ENCODE measurements at regions not wholly inside any gene's neighbourhood (a gene's known extent, or its start where the extent isn't known, plus 50 kb on each side); places are given as distances from the start of the nearest gene placed in this dataset.

- Histone ChIP-seq H2BK12ac (ENCODE audit: low read depth, low read length) (no peak overlapping the region), H3K36me3 (ENCODE audit: control insufficient read depth in 2 of 4, insufficient read depth in 4 of 4, low read length in 3 of 4) (no peaks in the 10 kb centered on the region), H3K79me1 (ENCODE audit: low read depth, low read length) (no peaks in the 10 kb centered on the region), H2BK120ac (replicated peaks; ENCODE audit: low read depth, low read length) (no peak overlapping the region), H3K23ac (ENCODE audit: insufficient read length) (no peak overlapping the region), H3K27ac (ENCODE audit: low read depth, low read length) (no peak overlapping the region), H4K8ac (ENCODE audit: extremely low read depth, insufficient read depth, low read length) (no peak overlapping the region), H3K4me1 (replicated peaks in 1 of 4; ENCODE audit: control insufficient read depth in 3 of 4, insufficient read depth in 4 of 4, low read length in 3 of 4) (no peaks in the 10 kb centered on the region), H3K56ac (replicated peaks; ENCODE audit: insufficient read length, low read depth, low read length) (no peak overlapping the region), H3K27me3 (replicated peaks in 1 of 4; ENCODE audit: control insufficient read depth in 3 of 4, extremely low read depth in 1 of 4, insufficient read depth in 3 of 4, low read length in 3 of 4) (no peaks in the 10 kb centered on the region), H3K9me3 (ENCODE audit: insufficient read depth in 2 of 2, low read depth in 1 of 2, low read length in 1 of 2) (no peaks in the 10 kb centered on the region), H3K18ac (ENCODE audit: extremely low read depth, low read length) (no peak overlapping the region), H2BK5ac (ENCODE audit: low read depth, low read length) (no peak overlapping the region), H3K4me3 (ENCODE audit: extremely low read depth in 1 of 4, insufficient read depth in 2 of 4, low read depth in 3 of 4, low read length in 4 of 4) (no peak overlapping the region), H4K91ac (replicated peaks; ENCODE audit: insufficient read length, low read length) (no peak overlapping the region), H2BK15ac (ENCODE audit: low read length) (no peak overlapping the region), H3K79me2 (ENCODE audit: control insufficient read depth in 1 of 2, insufficient read depth in 2 of 2, low read length in 2 of 2) (no peaks in the 10 kb centered on the region), H3K9ac (replicated peaks in 1 of 4; ENCODE audit: extremely low read depth in 1 of 4, low read depth in 3 of 4, low read length in 3 of 4) (no peak overlapping the region), H4K5ac (ENCODE audit: insufficient read length, low read depth, low read length) (no peak overlapping the region), H2BK20ac (ENCODE audit: low read length) (no peak overlapping the region), H3K4me2 (ENCODE audit: insufficient read depth in 1 of 2, low read depth in 2 of 2, low read length in 2 of 2) (no peak overlapping the region), H3K14ac (ENCODE audit: insufficient read length) (no peak overlapping the region), H4K20me1 (replicated peaks in 1 of 2; ENCODE audit: control insufficient read depth in 1 of 2, insufficient read depth in 2 of 2, low read length in 2 of 2) (no peaks in the 10 kb centered on the region), H3K4ac (replicated peaks; ENCODE audit: insufficient read length, low read depth, low read length) (no peak overlapping the region), H2AK5ac (ENCODE audit: low read depth, low read length) (no peak overlapping the region), H3K23me2 (ENCODE audit: low read depth, low read length) (no peaks in the 10 kb centered on the region), H2AFZ (ENCODE audit: low read length) (no peak overlapping the region)
- FAIRE-seq (no peak), DNase-seq (ENCODE audit: low read depth in 1 of 2, low spot score in 2 of 2) (no peak)
- ChIA-PET POLR2A (ENCODE audit: partially characterized antibody) (no interaction called here), CTCF (ENCODE audit: partially characterized antibody) (no interaction called here)
- 89% methylated on average over 2 of the region's 2 CpGs; no CpG with 5 or more reads in 1 of the 2 experiments for WGBS, 2 experiments (ENCODE audit: extremely low coverage in 1 of 2, insufficient coverage in 1 of 2, insufficient read length in 1 of 2, insufficient replicate concordance in 2 of 2, low coverage in 1 of 2, low lambda C conversion rate in 2 of 2, missing lambda C conversion rate in 1 of 2)
- TF ChIP-seq ATF2 (IDR thresholded peaks at IDR 0.05; ENCODE audit: low read length) (no peak), KDM4A (IDR thresholded peaks at IDR 0.05; ENCODE audit: low read depth, low read length, severe bottlenecking) (no peak), JUND (IDR thresholded peaks at IDR 0.05; ENCODE audit: low read length) (no peak), CEBPB (IDR thresholded peaks at IDR 0.05; ENCODE audit: low read depth, low read length) (no peak), RFX5 (IDR thresholded peaks at IDR 0.05; ENCODE audit: borderline replicate concordance, low read depth, low read length) (no peak), KDM1A (IDR thresholded peaks at IDR 0.05; ENCODE audit: borderline replicate concordance, low read length) (no peak), BCL11A (IDR thresholded peaks at IDR 0.05; ENCODE audit: low read depth in 2 of 2, low read length in 2 of 2) (no peak), EGR1 (IDR thresholded peaks at IDR 0.05; ENCODE audit: borderline replicate concordance, low read depth, low read length) (no peak), GTF2F1 (IDR thresholded peaks at IDR 0.05; ENCODE audit: borderline replicate concordance, low read depth, low read length) (no peak), ZNF274 (IDR thresholded peaks at IDR 0.05; ENCODE audit: borderline replicate concordance, extremely low read depth, low read length) (no peak), SP1 (IDR thresholded peaks at IDR 0.05; ENCODE audit: low read depth, low read length) (no peak), KDM5A (IDR thresholded peaks at IDR 0.05; ENCODE audit: low read length) (no peak), RXRA (IDR thresholded peaks at IDR 0.05; ENCODE audit: insufficient read depth, low read depth, low read length) (no peak), SIRT6 (IDR thresholded peaks at IDR 0.05; ENCODE audit: low read length) (no peak), POLR2A (IDR thresholded peaks at IDR 0.05; ENCODE audit: control extremely low read depth in 1 of 2, low read depth in 2 of 2, low read length in 2 of 2) (no peak), HDAC6 (IDR thresholded peaks at IDR 0.05; ENCODE audit: low read depth, low read length) (no peak)
Observed at GRCh38 chr18:28267276-28267675, 90.3 kb upstream of the CDH2 start.
